H4 (cell line): ENCODE measurements at regions not wholly inside any gene's neighbourhood (a gene's known extent, or its start where the extent isn't known, plus 50 kb on each side); places are given as distances from the start of the nearest gene placed in this dataset.

Experiments used
- DNase-seq: peaks from one replicate; pipeline ENCODE4 v3.0.0-alpha.2; 2015; ENCODE audit warnings: low spot score

DNA sequence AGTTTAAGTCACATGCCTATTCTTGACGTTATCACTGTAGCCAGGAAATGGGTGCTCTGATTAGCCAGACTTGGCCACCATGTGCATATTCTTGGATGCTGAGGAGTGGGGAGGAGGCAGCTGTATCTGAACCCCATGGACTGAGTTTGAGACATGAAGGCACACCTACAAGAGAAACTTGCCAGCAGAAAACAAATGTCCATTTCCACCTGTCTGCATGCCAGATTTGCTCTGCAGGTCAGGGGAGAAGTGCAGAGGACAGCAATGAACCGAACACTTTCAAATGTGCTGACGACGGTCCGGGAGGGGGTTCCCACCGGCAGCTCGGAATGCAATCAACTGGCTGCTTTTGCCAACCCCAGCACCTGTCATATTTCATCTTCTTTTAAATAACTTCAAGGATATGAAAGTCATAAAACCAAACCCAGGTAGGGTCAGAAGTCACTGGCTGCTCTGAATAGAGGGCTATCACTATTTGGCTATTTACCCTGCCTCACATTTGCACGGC is 287.8 kb upstream of the N4BP1 start:
- no peak for DNase-seq

DNA sequence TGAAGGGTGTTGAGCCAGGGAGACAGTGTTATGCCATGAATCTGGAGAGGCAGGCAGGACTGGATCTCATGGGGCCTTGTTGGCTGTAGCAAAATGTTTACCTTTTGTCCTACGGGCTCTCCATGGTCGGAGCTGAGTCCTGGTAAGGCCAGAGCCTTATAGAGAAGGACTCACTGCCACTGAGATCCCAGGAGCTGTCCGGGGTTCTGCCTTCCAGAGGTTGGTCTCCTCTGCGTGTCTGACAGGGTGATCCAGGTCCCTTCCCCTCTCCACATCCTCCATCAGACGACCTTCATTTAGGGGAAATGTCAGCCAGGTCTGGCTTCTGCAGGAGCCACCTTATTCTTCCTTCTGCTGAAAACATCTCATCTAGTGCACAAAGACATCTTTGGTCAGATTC is 285.2 kb upstream of the N4BP1 start:
- no peak for DNase-seq

DNA sequence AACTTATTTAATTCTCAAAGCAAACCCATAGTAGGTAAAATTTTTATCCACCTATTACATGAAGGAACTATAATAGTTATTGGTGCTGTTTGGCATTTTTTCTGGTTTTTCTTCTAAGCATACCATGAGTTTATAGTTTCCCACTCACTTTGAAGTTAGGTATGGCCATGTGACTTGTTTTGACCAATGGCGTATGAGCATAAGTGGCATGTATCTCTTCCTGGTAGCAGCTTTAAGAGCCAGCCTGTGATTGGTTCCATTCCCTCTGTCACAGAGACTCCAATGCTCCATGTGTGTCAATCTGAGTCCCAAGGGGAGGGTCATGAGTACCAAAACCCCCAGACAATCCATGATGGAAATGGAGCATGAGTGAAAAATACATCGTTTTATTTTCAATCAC is 282.9 kb upstream of the N4BP1 start:
- DNase-seq: no peak

DNA sequence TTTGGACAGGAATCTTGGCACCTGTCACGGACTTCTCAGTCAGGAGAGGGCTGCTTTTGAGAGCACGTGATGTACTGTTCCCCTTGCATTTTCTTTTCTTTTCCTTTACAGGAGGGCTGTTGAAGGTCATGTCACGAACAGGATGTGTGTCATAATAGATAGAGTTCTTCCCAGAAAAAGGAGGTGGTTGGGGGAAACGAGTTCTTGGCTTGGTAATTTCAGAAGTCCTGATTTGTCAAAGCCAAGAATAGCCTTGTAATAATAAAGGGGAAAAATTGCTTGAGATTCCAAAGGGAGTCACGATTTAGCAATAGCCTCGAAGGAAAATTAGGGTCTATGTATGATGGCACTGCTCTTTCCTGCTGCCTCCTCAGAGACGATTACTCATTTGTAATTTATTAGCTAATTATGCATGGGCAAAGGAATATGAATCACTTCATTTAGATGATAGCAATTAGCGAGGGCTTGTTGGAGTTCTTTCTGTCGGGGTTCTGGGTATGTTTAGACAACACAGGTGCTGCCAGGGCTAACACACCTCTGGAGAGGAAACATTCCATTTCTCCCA is 277.7 kb upstream of the N4BP1 start:
- DNase-seq: no peak

DNA sequence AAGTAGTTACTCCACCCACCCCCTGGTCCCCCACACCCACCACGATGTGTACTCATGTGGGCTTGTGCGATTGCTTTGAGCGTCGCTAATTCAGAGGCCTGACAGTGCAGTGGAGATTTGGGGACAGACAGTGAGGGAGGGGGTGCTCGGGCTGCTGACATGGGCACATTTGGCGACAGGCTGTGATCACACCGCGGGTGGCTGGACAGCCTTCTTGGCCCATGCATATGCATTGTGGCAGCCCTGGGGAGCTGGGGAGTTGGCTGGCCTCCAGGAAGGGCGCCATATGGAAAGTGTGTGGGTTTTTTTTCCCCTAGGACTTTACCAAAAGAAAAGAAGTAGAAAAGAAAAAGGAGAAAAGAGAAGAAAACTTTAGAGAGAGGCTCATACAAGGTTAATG is 275.5 kb upstream of the N4BP1 start:
- DNase-seq: no peak

DNA sequence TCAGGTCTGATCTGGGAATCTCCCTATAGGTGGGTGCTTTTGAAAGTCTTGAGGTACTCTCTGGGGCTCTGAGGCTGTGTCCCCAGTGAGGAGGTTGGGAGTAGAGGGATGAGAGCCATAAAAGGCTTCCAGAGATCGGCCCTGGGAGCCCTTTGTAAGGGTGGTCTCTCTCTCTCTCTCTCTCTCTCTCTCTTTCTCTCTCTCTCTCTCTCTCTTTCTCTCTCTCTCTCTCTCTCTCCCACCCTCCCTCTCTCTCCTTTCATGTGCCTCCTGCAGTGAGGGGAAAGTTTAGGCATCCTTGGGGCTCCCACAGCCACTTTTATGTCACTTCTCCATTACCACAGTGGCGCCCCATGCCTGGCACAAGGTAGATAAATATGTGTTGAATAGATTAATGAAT is 271.3 kb upstream of the N4BP1 start:
- DNase-seq: no peak

DNA sequence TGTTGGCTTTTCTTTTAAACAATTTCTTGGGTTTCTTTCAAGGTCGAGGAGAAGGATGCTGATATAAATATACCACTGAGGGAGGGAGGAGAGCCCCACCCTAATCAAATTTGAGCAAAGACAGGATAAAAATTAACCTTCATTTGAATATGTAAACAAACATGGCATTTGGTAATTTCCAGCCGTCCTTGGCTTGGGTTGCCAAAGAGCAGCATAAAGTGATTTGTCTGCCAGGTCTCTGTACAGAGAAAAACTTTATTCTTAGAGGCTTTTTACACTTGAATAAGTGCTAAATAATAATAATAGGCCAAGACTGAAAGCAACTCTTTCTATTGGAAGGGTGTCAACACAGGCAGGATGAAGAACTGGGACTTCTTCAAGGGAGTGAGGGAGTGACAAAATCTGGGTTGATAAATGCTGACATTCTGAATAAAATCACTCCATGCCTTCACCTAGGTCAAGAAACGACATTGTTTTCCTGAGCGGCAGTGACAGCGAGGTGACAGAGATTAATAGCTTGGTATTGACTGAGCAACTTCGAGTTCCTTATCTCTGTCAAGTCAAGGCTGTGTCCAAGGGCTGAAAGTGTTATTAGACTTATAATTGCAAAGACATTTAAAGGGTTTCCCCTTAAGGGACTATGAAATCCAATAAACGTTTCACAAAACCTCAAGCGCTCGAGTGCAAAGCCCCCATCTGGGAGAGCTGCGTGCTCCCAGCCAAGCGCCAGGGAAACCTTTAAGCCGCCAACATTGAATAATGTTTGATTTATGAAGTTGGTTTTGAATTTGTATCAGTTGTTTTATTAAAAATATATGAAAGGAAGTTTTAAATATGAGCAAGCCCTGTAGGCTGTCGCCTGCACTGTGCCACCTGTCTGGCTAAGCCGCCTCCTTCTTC is 269.5 kb upstream of the N4BP1 start:
- no peak for DNase-seq

DNA sequence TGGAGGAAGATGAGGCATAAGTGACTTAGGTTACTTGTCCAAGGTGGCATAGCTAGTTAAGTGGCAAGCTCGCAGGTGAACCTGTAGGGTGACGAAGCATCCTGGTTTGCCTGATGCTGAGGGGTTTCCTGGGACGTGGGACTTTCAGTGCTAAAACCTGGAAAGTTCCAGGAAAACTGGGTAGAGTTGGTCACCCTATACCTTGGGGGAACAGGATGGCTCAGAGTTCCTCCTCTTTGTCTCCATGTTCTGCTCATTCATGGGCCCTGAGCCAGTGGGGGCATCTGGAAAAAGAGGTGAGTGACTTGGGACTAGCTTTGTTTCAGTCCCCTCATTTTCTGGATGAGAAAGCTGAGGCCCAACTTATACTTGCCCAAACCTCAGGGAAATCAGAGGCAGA is 268.0 kb upstream of the N4BP1 start:
- DNase-seq: no peak

DNA sequence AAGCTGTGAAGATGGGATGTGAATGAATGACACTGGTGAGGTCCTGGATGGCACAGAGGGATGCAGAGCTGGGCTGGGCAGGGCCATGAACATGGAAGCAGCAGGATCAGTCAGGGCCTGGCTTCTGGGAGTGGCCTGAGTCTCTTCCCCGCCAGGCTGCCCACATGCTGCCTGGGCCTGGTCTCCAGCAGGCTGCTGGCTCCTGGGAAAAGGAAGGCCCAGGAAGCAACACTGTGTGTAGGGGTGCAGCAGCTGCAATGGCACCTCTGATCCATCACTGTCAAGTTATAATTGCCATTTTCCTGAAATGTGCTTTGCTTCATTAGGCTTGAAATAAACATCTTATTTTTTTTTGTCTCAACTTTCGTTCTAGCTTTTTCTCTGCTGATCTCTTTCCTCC is 260.2 kb upstream of the N4BP1 start:
- no peak for DNase-seq

DNA sequence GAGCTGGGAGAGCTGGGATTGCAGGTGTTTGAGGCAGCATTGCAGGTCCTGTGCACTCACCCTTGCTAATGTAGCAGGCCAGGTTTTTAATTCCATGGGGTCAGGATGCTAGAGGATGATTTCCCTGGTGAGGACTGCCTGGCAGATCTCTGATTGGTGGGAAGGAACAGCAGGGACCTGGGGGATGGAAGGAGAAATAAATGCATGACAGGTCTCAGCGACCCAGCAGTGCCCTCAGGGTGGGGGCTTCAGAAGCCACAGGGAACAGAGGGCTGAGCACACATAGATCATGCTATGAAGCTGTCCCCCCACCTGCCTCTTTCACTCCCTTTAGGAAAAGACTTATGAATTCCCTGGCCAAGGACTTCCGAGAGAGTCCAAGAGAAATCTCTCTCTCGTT is 255.5 kb upstream of the N4BP1 start:
- no peak for DNase-seq

DNA sequence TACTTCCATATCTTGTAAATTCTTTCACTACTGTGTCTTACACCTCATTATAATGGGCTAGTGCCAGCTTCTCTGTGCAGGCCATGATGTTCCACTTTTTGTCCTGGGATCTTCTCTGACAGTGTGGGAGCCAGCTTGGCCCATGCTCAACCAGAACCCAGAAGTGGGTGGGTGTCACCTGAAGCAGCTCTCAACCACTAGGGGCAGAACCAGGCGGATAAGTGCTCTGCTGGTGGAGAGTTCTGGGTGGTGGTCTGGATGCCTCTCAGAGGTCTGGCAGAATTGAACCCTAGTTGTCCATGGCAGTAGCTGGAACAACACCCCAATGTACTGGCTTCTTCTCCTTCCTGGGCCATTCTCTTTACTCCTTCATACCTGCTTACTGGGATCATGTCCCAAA is 254.1 kb upstream of the N4BP1 start:
- no peak for DNase-seq

DNA sequence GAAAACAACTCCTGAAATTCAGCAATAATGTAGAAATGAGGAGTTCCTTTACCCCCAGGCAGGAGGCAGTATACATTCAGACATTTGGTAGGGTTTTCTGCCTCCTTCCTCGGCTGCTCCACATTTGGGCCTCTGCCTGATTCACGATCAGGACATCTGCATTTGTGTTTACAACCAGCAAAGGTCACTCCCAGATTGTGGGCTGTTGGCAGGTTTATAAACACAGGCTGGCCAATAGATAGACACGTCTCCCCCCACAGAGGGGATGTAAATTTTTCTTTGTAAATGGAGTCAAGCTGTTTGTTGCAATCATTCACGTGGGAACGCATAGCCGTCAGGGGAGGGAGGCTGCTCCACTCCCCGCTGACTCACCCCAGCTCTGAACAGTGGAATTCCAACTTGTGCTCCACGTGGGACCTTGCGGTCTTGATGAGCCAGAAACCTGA is 252.1 kb upstream of the N4BP1 start:
- DNase-seq: peak; percentile 91

DNA sequence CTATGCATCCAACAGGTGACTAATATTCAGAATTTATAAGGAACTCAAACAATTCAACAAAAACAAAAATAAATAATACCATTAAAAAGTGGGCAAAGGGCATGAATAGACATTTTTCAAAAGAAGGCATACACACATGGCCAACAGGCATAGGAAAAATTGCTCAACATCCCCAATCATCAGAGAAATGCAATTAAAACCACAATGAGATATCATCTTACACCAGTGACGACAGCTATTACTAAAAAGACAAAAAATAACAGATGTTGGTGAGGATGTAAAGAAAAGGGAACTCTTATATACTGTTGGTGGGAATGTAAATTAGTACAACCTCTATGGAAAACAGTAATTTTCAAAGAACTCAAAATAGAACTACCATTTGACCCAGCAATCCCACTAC is 250.4 kb upstream of the N4BP1 start:
- peak; percentile 29 for DNase-seq

DNA sequence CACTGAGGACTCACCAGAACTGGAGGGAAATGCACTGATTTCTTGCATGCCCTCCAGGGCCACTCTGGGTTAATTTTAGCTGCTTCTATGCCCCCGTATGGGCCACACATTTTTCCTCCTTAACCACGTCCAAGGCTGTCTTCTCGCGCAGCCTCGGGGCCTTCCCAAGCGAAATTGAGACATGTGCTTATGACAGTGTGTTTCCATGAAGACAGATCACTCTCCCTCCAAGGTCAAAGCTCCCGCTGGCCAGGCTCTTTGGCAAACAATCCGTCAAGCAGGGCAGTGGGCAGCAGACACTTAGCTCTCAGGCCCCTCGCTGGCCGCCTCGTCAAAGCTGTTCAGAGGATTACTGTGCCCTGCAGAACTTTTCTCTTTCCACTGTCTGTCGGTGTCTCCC is 243.0 kb upstream of the N4BP1 start:
- DNase-seq: no peak

DNA sequence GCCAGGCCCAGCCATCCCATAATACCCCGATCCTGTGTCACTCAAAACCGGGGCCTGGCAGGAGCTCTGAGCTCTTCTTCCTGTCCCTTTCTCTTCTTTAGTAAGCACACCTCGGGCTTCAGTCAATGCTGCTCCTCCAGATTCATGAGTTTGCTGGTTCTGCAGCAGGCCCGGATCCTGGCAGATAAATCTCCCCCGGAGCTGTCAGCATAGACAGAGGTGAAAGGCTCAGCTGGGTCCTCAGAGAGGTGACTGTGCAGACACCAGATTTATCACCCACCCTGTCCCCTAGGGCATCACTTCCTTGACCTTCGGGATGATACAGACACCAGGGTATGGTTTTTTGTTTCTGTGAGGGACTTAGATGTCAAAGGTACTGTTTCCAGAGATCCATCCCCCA is 242.5 kb upstream of the N4BP1 start:
- no peak for DNase-seq

DNA sequence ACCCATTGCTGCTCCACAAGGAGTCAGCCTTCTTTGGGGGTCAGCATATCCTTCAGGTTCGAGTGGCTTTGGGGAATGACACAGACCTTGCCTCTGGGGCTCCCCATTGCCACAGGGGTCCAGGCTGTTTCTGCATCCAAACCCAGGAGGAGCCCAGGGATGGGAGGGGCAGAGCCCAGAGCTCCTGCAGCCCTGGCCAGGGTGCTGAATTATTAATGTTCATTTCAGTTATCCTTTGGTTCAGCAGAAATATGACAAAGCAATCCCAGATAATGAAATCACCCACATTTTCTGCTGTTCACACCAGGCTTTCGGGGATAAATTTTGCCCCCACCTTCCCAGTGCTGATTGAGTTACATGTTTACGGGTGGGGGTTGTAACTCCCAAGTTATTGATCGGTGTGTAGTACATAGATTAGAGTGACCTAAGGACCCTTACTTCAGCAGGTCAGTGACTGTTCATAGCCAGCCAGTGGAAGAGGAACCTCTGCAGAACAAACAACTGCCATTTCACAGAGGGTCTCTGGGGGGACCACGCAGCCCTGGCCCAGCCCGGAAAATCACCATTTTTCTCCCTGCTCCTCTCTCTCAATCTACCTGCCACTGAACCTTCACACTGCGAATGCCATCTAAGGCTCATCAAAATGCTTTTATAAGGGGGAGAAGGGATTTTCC is 240.3 kb upstream of the N4BP1 start:
- DNase-seq: no peak

DNA sequence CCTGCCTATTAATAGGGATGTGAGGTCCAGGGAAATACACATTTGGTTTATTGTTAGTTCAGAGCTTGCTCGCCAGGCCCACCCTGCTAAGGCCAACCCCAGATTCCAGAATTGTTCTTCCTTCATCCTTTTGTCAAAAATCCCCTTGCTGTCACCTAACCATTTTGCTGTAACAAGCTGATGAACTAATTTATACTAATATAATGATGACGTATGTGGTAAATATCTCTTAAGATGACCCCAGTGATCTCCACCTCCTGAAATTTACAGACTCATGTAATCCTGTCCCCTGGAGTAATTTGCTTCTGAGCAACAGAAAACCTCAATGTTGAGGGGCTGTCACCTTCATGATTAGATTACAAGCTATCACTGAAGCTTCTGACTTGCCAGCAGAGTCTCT is 236.3 kb upstream of the N4BP1 start:
- DNase-seq: no peak

DNA sequence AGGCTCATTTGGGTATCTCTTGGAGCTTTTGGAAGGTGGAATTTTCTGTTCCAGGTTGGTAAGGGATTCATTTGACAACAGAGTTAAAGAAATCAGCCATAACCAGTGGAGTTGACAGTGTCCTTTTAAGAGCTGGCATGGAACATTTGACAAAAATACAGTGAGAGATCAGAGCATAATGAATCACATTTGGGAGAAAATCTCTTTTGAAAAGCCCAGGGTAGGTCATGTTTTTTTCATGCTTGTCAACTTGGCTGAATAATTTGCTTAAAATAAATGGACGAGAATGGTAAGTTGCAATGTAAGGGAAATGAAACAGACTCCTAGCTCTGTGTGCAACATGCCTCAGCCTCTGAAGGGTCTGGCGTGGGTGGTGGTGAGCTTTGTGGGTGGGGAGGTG is 235.3 kb upstream of the N4BP1 start:
- DNase-seq: no peak

DNA sequence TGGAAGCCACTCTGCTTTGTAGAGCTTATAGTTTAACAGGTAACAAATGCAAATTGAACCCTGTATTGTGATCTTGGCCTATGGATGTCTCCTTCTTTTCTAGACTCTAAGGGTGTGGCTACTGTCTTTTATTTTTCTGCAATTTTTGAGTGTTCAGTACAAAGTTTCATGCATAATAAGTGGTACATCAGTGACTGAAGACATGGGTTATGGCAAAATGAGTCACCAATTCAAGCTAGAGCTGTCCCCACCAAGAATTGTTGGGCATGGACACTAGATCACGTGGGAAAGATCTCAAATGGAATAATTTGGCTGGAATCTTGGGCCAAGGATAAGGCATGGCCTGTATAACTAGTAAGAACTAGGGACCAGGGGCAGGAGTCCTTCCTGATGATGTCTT is 228.4 kb upstream of the N4BP1 start:
- DNase-seq: no peak

DNA sequence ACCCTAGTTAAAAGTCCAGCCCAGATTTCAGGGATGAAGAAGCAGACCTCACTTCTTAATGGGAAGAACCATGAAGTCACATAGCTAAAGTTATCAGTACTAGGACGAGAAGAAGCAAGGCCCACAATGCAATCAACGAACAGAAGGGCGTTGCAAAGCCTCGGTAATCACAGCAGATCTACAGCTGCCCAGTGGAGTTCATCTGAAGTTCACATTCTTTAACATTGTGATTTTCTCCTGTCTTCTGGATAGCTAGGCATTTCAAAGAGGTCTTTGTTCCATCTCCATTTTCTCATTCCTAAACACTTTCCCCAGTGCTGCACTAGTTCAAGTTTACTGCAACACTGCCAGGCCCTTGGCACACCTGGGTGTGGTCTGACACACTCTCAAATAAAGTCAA is 226.7 kb upstream of the N4BP1 start:
- no peak for DNase-seq

DNA sequence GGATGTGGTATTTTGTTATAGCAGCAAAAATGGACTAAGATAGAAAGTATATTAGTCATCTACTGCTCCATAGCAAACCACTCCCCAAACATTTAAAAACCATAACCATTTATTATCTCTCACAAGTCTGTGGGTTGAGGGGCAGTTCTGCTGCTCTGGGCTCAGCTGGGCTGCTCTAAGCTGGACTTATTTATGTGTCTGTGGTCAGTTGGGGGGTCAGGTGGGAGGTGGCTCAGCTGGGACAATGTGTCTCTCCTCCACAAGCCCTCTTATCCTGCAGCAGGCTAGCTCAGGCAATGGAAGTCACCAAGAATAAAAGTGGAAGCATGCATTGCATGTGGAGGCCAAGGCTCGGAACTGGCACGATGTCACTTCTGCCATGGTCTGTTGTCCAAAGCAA is 226.1 kb upstream of the N4BP1 start:
- DNase-seq: no peak

DNA sequence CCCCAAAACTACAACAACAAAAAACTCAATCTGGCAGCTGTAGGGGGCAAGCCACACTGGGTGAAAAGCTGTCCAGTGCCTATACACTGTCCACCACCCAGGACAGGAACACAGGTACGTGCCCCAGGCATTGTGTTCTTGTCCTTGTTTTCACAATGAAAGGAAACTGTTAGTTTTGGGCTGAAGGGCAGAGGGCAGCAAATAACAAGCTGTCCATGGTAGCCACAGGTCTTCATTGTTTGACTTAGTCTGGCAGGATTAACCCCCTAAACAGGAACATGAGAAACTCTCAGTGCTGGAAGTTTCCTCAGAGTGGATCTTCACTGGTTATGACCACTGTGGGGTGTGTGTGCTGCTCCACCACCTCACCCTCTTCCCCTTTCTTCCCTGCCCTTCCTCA is 224.6 kb upstream of the N4BP1 start:
- DNase-seq: no peak

DNA sequence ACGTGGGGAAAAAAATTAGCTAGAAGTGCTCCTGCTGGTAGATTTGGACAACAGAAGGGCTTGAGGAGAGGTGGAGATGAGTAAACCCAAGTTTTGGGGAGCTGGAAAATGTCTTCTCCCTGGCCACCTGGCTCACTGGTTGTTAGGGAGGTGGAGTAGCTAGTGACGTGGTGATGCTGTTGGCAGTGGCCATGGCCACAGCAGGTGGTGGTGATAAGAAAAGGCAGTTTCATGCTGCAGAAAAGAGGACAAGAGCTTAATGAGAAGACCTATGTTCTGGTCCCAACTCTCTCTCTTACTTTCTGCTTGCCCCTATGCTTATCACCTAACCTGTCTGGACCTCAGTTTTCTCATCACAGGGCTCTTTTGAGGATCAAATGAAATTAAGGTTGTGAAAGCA is 223.5 kb upstream of the N4BP1 start:
- no peak for DNase-seq
